ENCODE measurements at regions not wholly inside any gene's neighbourhood (a gene's known extent, or its start where the extent isn't known, plus 50 kb on each side); places are given as distances from the start of the nearest gene placed in this dataset.
"Not testable (repeated sequence)": the region's sequence is repeated elsewhere in the genome, so short reads cannot be mapped to it uniquely, and the experiment has no call there.

- intact Hi-C loops (cut with DNase I) = no loop called here
- DNase-seq (no peak), ATAC-seq (peak; percentile 15)
- no peak overlapping the region for H3K4me3 ChIP-seq
- H3K27me3 ChIP-seq = no peaks in the 10 kb centered on the region
- no peak overlapping the region for H3K27ac ChIP-seq
- no peaks in the 10 kb centered on the region for H3K9me3 ChIP-seq
- no peak for TF ChIP-seq POLR2A (IDR thresholded peaks at IDR 0.05)
- no peak for TF ChIP-seq CTCF (IDR thresholded peaks at IDR 0.05)
- 89% methylated on average over 9 to 15 of the region's 16 CpGs for WGBS, 2 donors
- no peaks in the 10 kb centered on the region for H3K4me1 ChIP-seq
- no peaks in the 10 kb centered on the region for H3K36me3 ChIP-seq (replicated peaks in 1 of 2; ENCODE audit: insufficient read depth in 1 of 2, low read depth in 2 of 2)
Observed at GRCh38 chr14:103232831-103233319, 101.2 kb upstream of the EIF5 start.

GRCh38 chr14:103233328-103233727 lies 100.7 kb upstream of the EIF5 start:
- 78 to 95% methylated on average over 3 of the region's 3 CpGs for WGBS, 2 donors
- Histone ChIP-seq H3K27ac (no peak overlapping the region), H3K36me3 (replicated peaks in 1 of 2; ENCODE audit: insufficient read depth in 1 of 2, low read depth in 2 of 2) (no peaks in the 10 kb centered on the region), H3K9me3 (no peaks in the 10 kb centered on the region), H3K4me3 (no peak overlapping the region), H3K4me1 (no peaks in the 10 kb centered on the region), H3K27me3 (no peaks in the 10 kb centered on the region)
- TF ChIP-seq POLR2A (IDR thresholded peaks at IDR 0.05) (no peak), CTCF (IDR thresholded peaks at IDR 0.05) (no peak)
- ATAC-seq (no peak), DNase-seq (no peak)
- intact Hi-C loops (cut with DNase I) = no loop called here

- DNase-seq; H3K4me1 ChIP-seq; H3K27me3 ChIP-seq; H3K27ac ChIP-seq; H3K36me3 ChIP-seq (replicated peaks in 1 of 2; ENCODE audit: insufficient read depth in 1 of 2, low read depth in 2 of 2); H3K4me3 ChIP-seq; ATAC-seq; intact Hi-C loops (cut with DNase I): not testable (repeated sequence)
- peaks cover 0 to 11% (median 0%) of the 10 kb centered on the region in 3 donors for H3K9me3 ChIP-seq
- WGBS, 2 donors = 51 to 74% methylated on average over 9 of the region's 9 CpGs
Observed at GRCh38 chr14:103234826-103235225, 99.2 kb upstream of the EIF5 start.

- 42 to 43% methylated on average over 5 of the region's 5 CpGs for WGBS, 2 donors
- H3K4me3 ChIP-seq; H3K27ac ChIP-seq; H3K4me1 ChIP-seq; ATAC-seq; H3K27me3 ChIP-seq; H3K36me3 ChIP-seq (replicated peaks in 1 of 2; ENCODE audit: insufficient read depth in 1 of 2, low read depth in 2 of 2); intact Hi-C loops (cut with DNase I); DNase-seq: not testable (repeated sequence)
- peaks cover 0 to 11% (median 0%) of the 10 kb centered on the region in 3 donors for H3K9me3 ChIP-seq
Observed at GRCh38 chr14:103235506-103235905, 98.5 kb upstream of the EIF5 start.

GRCh38 chr14:103239751-103240150 lies 94.3 kb upstream of the EIF5 start:
- intact Hi-C loops (cut with DNase I) = no loop called here
- Histone ChIP-seq H3K4me3 (no peak overlapping the region), H3K27me3 (no peaks in the 10 kb centered on the region), H3K27ac (no peak overlapping the region), H3K36me3 (replicated peaks in 1 of 2; ENCODE audit: insufficient read depth in 1 of 2, low read depth in 2 of 2) (no peaks in the 10 kb centered on the region), H3K4me1 (no peaks in the 10 kb centered on the region), H3K9me3 (peaks cover 0 to 11% (median 0%) of the 10 kb centered on the region in 3 donors)
- WGBS, 2 donors = 72 to 76% methylated on average over 6 of the region's 6 CpGs
- DNase-seq (no peak), ATAC-seq (no peak)
- TF ChIP-seq CTCF (IDR thresholded peaks at IDR 0.05) (no peak), POLR2A (IDR thresholded peaks at IDR 0.05) (no peak)

GRCh38 chr14:103241531-103241930 lies 92.5 kb upstream of the EIF5 start:
- H3K27ac ChIP-seq = no peak overlapping the region
- WGBS, 2 donors = 52 to 53% methylated on average over 8 of the region's 8 CpGs
- no peak overlapping the region for H3K4me3 ChIP-seq
- no peaks in the 10 kb centered on the region for H3K27me3 ChIP-seq
- intact Hi-C loops (cut with DNase I) = no loop called here
- ATAC-seq (no peak), DNase-seq (no peak)
- peaks cover 0 to 11% (median 0%) of the 10 kb centered on the region in 3 donors for H3K9me3 ChIP-seq
- no peak for TF ChIP-seq POLR2A (IDR thresholded peaks at IDR 0.05)
- no peak for TF ChIP-seq CTCF (IDR thresholded peaks at IDR 0.05)
- no peaks in the 10 kb centered on the region for H3K36me3 ChIP-seq (replicated peaks in 1 of 2; ENCODE audit: insufficient read depth in 1 of 2, low read depth in 2 of 2)
- peaks cover 5% of the 10 kb centered on the region for H3K4me1 ChIP-seq
